Mesendoderm (in vitro differentiated cells): ENCODE measurements at regions not wholly inside any gene's neighbourhood (a gene's known extent, or its start where the extent isn't known, plus 50 kb on each side); places are given as distances from the start of the nearest gene placed in this dataset.

Source experiments
- DNase-seq: peaks from one replicate; pipeline ENCODE4 v3.0.0; 2013
- H2AK5ac ChIP-seq: 2 replicates; pipeline ENCODE4 v1.6.1; 2013; ENCODE audit warnings: low read length, inconsistent platforms
- H2BK120ac ChIP-seq: 2 replicates; pipeline ENCODE4 v1.6.1; 2013; ENCODE audit warnings: low read depth, mild to moderate bottlenecking, low read length, moderate library complexity, mixed read lengths
- H2BK15ac ChIP-seq: replicated peaks from 2 replicates; pipeline ENCODE4 v1.6.1; 2013; ENCODE audit warnings: low read depth, mild to moderate bottlenecking, moderate library complexity
- H2BK5ac ChIP-seq: 2 replicates; pipeline ENCODE4 v1.6.1; 2013; ENCODE audit warnings: low read length, inconsistent platforms
- H3K18ac ChIP-seq: 2 replicates; pipeline ENCODE4 v1.6.1; 2013; ENCODE audit warnings: mild to moderate bottlenecking, low read length, mixed read lengths
- H3K23ac ChIP-seq: one replicate; pipeline ENCODE4 v1.6.1; 2013; ENCODE audit warnings: low read length
- H3K27ac ChIP-seq: 2 replicates; pipeline ENCODE4 v1.5.1; 2013; ENCODE audit warnings: low read depth, mild to moderate bottlenecking, inconsistent platforms, low read length, moderate library complexity
- H3K27me3 ChIP-seq: 2 replicates; pipeline ENCODE4 v1.6.1; 2013; ENCODE audit warnings: low read length, control low read depth, mild to moderate bottlenecking, inconsistent platforms; ENCODE audit not compliant: insufficient read depth, poor library complexity
- H3K36me3 ChIP-seq: 2 replicates; pipeline ENCODE4 v1.6.1; 2013; ENCODE audit warnings: low read length, inconsistent platforms; ENCODE audit not compliant: control insufficient read depth, insufficient read depth
- H3K4ac ChIP-seq: one replicate; pipeline ENCODE4 v1.6.1; 2013; ENCODE audit warnings: low read depth, mild to moderate bottlenecking, low read length, moderate library complexity
- H3K4me1 ChIP-seq: 2 replicates; pipeline ENCODE4 v1.6.1; 2013; ENCODE audit warnings: low read depth, low read length, inconsistent platforms; ENCODE audit not compliant: control insufficient read depth
- H3K4me2 ChIP-seq: 2 replicates; pipeline ENCODE4 v1.6.1; 2013; ENCODE audit warnings: low read length
- H3K4me3 ChIP-seq: 2 replicates; pipeline ENCODE4 v1.5.1; 2013; ENCODE audit warnings: mild to moderate bottlenecking, low read length
- H3K56ac ChIP-seq: one replicate; pipeline ENCODE4 v1.6.1; 2013; ENCODE audit warnings: low read length
- H3K79me1 ChIP-seq: 2 replicates; pipeline ENCODE4 v1.6.1; 2013; ENCODE audit warnings: low read length, inconsistent platforms
- H3K79me2 ChIP-seq: 2 replicates; pipeline ENCODE4 v1.6.1; 2013; ENCODE audit warnings: mild to moderate bottlenecking, low read length; ENCODE audit not compliant: control insufficient read depth, insufficient read depth
- H3K9ac ChIP-seq: 2 replicates; pipeline ENCODE4 v1.6.1; 2013; ENCODE audit warnings: low read length, inconsistent platforms
- H4K5ac ChIP-seq: one replicate; pipeline ENCODE4 v1.6.1; 2013; ENCODE audit warnings: low read length
- H4K8ac ChIP-seq: one replicate; pipeline ENCODE4 v1.6.1; 2013; ENCODE audit warnings: low read depth, mild to moderate bottlenecking, control low read depth, low read length, moderate library complexity
- WGBS: extraction: QIAGEN DNeasy Blood & Tissue Kit; methylation state at CpG from one replicate; pipeline ENCODE4 v1.1.7; 2013; ENCODE audit warnings: low lambda C conversion rate, missing lambda C conversion rate; ENCODE audit not compliant: insufficient coverage; ENCODE audit errors: extremely low coverage; 5-methylcytosine and 5-hydroxymethylcytosine counted together

DNA sequence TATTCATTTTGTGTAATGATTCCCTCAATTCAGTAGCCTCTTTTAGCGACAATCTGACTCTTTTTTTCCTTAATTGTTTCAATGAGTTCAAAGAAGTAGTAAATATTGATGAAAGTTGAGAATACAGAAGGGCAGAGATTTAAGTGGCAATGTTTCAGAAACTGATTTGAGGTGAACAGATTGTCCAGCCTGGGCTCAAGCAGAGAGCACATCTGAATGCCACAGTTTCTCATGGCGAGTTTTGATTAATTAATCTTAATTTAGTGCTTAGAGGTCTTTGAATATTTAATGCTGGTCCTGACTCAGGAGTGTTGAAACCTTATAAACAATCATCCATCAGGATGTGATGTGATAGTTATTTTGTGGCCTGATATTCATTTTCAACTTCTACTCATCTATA lies 890.7 kb upstream of the SLITRK6 start:
- Histone ChIP-seq H2BK5ac (no peak overlapping the region), H3K4me1 (no peaks in the 10 kb centered on the region), H3K56ac (no peak overlapping the region), H3K23ac (no peak overlapping the region), H4K5ac (no peak overlapping the region), H4K8ac (no peak overlapping the region), H2BK120ac (no peak overlapping the region), H3K4ac (no peak overlapping the region), H3K79me1 (no peaks in the 10 kb centered on the region), H2BK15ac (no peak overlapping the region), H3K4me2 (no peak overlapping the region), H3K36me3 (no peaks in the 10 kb centered on the region), H3K4me3 (no peak overlapping the region), H3K9ac (no peak overlapping the region), H3K79me2 (no peaks in the 10 kb centered on the region), H3K18ac (no peak overlapping the region), H3K27me3 (no peaks in the 10 kb centered on the region), H3K27ac (no peak overlapping the region), H2AK5ac (no peak overlapping the region)
- no peak for DNase-seq
- WGBS: no CpG with 5 or more reads among the region's 2 CpGs

DNA sequence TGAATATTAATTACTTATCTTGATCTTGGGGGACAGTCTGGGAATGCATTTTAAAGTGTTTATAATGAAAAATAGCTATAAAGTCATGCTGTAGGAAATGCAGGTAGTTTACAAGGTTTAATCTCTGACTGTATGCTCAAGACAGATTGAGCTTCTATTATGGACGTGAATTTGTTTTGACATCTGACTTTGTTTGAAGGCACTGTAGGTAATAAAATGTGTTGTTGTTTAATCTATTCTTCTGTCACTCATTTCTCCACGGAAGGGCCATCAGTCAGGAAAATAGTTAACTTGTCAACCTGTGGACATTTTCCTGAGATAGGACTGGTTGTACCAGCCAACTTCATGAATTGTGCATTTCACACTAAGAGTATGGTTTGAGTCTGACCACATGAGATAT lies 893.1 kb upstream of the SLITRK6 start:
- no CpG with 5 or more reads among the region's 2 CpGs for WGBS
- Histone ChIP-seq H3K4ac (no peak overlapping the region), H3K27me3 (no peaks in the 10 kb centered on the region), H3K4me2 (no peak overlapping the region), H3K79me1 (no peaks in the 10 kb centered on the region), H3K27ac (no peak overlapping the region), H3K56ac (no peak overlapping the region), H3K4me3 (no peak overlapping the region), H3K79me2 (no peaks in the 10 kb centered on the region), H2BK120ac (no peak overlapping the region), H2AK5ac (no peak overlapping the region), H3K23ac (no peak overlapping the region), H3K18ac (no peak overlapping the region), H2BK15ac (no peak overlapping the region), H3K36me3 (no peaks in the 10 kb centered on the region), H4K8ac (no peak overlapping the region), H4K5ac (no peak overlapping the region), H3K9ac (no peak overlapping the region), H2BK5ac (no peak overlapping the region), H3K4me1 (no peaks in the 10 kb centered on the region)
- no peak for DNase-seq

- no peak overlapping the region for H3K9ac ChIP-seq
- DNase-seq: no peak
- H2BK15ac ChIP-seq: no peak overlapping the region
- no peak overlapping the region for H3K23ac ChIP-seq
- no peak overlapping the region for H3K56ac ChIP-seq
- H2BK5ac ChIP-seq: no peak overlapping the region
- no peaks in the 10 kb centered on the region for H3K79me2 ChIP-seq
- H3K4ac ChIP-seq: no peak overlapping the region
- no peak overlapping the region for H3K4me3 ChIP-seq
- H3K18ac ChIP-seq: no peak overlapping the region
- H3K79me1 ChIP-seq: no peaks in the 10 kb centered on the region
- H3K4me1 ChIP-seq: no peaks in the 10 kb centered on the region
- no peak overlapping the region for H2AK5ac ChIP-seq
- no peak overlapping the region for H2BK120ac ChIP-seq
- no peak overlapping the region for H3K4me2 ChIP-seq
- no peak overlapping the region for H4K8ac ChIP-seq
- H3K27me3 ChIP-seq: no peaks in the 10 kb centered on the region
- no peak overlapping the region for H3K27ac ChIP-seq
- no peaks in the 10 kb centered on the region for H3K36me3 ChIP-seq
- no peak overlapping the region for H4K5ac ChIP-seq
Measured at GRCh38 chr13:86710013-86710412, 910.8 kb upstream of the SLITRK6 start.

GRCh38 chr13:86710896-86711295 lies 911.7 kb upstream of the SLITRK6 start:
- H2BK15ac ChIP-seq: no peak overlapping the region
- H4K8ac ChIP-seq: no peak overlapping the region
- no peak overlapping the region for H3K9ac ChIP-seq
- WGBS: no CpG with 5 or more reads among the region's 5 CpGs
- no peak overlapping the region for H3K4ac ChIP-seq
- no peak overlapping the region for H2BK120ac ChIP-seq
- H3K4me3 ChIP-seq: no peak overlapping the region
- H4K5ac ChIP-seq: no peak overlapping the region
- no peak overlapping the region for H3K23ac ChIP-seq
- H3K4me1 ChIP-seq: no peaks in the 10 kb centered on the region
- H2AK5ac ChIP-seq: no peak overlapping the region
- H3K27me3 ChIP-seq: no peaks in the 10 kb centered on the region
- H3K4me2 ChIP-seq: no peak overlapping the region
- DNase-seq: no peak
- H3K79me2 ChIP-seq: no peaks in the 10 kb centered on the region
- H3K18ac ChIP-seq: no peak overlapping the region
- H3K79me1 ChIP-seq: no peaks in the 10 kb centered on the region
- H2BK5ac ChIP-seq: no peak overlapping the region
- no peaks in the 10 kb centered on the region for H3K36me3 ChIP-seq
- no peak overlapping the region for H3K56ac ChIP-seq
- H3K27ac ChIP-seq: no peak overlapping the region

GRCh38 chr13:86714495-86714894 lies 915.3 kb upstream of the SLITRK6 start:
- Histone ChIP-seq H4K5ac (no peak overlapping the region), H3K27ac (no peak overlapping the region), H2BK5ac (no peak overlapping the region), H2BK120ac (no peak overlapping the region), H3K4me1 (no peaks in the 10 kb centered on the region), H3K56ac (no peak overlapping the region), H2BK15ac (no peak overlapping the region), H3K4me3 (no peak overlapping the region), H3K23ac (no peak overlapping the region), H3K4ac (no peak overlapping the region), H3K9ac (no peak overlapping the region), H3K27me3 (no peaks in the 10 kb centered on the region), H4K8ac (no peak overlapping the region), H3K4me2 (no peak overlapping the region), H3K79me2 (no peaks in the 10 kb centered on the region), H2AK5ac (no peak overlapping the region), H3K18ac (no peak overlapping the region), H3K36me3 (no peaks in the 10 kb centered on the region), H3K79me1 (no peaks in the 10 kb centered on the region)
- DNase-seq: no peak
- no CpG with 5 or more reads among the region's 3 CpGs for WGBS

DNA sequence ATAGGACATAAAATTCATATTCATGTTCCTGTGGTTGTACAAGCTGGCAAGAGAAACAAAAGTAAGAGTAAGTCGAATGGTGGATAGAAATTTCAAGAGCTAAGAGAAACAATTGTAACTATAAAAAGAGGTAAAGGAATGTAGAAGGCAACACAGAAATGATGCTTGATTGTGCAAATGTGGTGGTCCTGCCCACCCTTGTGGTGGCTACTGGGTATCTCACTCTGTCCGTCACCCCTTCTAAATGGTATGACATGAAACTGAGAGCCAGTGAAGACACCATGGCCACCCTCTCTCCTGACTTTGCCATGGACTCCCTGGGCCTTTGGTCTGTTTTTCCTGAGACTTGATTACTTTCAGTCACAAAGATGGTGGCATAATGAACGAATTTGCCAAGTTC lies 925.9 kb upstream of the SLITRK6 start:
- Histone ChIP-seq H3K79me2 (no peaks in the 10 kb centered on the region), H3K4me1 (no peaks in the 10 kb centered on the region), H4K8ac (no peak overlapping the region), H3K18ac (no peak overlapping the region), H3K9ac (no peak overlapping the region), H2AK5ac (no peak overlapping the region), H3K4me3 (no peak overlapping the region), H3K79me1 (no peaks in the 10 kb centered on the region), H3K4me2 (no peak overlapping the region), H2BK5ac (no peak overlapping the region), H4K5ac (no peak overlapping the region), H3K56ac (no peak overlapping the region), H3K23ac (no peak overlapping the region), H2BK15ac (no peak overlapping the region), H3K36me3 (no peaks in the 10 kb centered on the region), H3K27me3 (no peaks in the 10 kb centered on the region), H3K27ac (no peak overlapping the region), H2BK120ac (no peak overlapping the region), H3K4ac (no peak overlapping the region)
- DNase-seq: peak; percentile 56
- WGBS: no CpG with 5 or more reads among the region's 3 CpGs
